ENCODE measurements at regions not wholly inside any gene's neighbourhood (a gene's known extent, or its start where the extent isn't known, plus 50 kb on each side); places are given as distances from the start of the nearest gene placed in this dataset.
"Not testable (repeated sequence)": the region's sequence is repeated elsewhere in the genome, so short reads cannot be mapped to it uniquely, and the experiment has no call there.

DNA sequence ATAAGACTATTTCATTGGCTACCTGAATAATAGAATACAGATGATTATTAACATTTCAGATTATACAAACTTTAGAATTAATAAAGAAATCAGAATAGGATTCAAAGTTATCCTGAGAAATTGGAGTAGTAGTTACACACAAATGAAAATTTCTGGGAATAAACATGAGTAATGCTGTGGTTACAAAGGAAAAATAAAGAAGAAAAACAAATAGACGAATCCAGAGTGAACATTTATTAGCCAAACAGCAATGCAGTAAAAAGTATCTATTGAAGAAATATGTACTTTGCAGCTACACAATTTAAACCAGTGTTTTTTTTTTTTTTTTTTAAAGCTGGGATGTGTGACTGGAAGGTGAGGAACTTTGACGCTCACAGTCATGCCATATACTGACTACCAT is 1159.2 kb downstream of the TUSC7 start:
- H2AFZ ChIP-seq = no peak overlapping the region
- H3K9me3 ChIP-seq (ENCODE audit: control insufficient read depth, low read length) = no peaks in the 10 kb centered on the region
- no peak overlapping the region for H3K9ac ChIP-seq
- no peaks in the 10 kb centered on the region for H3K79me2 ChIP-seq
- TF ChIP-seq, protein P1, sequence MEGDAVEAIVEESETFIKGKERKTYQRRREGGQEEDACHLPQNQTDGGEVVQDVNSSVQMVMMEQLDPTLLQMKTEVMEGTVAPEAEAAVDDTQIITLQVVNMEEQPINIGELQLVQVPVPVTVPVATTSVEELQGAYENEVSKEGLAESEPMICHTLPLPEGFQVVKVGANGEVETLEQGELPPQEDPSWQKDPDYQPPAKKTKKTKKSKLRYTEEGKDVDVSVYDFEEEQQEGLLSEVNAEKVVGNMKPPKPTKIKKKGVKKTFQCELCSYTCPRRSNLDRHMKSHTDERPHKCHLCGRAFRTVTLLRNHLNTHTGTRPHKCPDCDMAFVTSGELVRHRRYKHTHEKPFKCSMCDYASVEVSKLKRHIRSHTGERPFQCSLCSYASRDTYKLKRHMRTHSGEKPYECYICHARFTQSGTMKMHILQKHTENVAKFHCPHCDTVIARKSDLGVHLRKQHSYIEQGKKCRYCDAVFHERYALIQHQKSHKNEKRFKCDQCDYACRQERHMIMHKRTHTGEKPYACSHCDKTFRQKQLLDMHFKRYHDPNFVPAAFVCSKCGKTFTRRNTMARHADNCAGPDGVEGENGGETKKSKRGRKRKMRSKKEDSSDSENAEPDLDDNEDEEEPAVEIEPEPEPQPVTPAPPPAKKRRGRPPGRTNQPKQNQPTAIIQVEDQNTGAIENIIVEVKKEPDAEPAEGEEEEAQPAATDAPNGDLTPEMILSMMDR (IDR thresholded peaks at IDR 0.05) = no peak
- H3K4me3 ChIP-seq (ENCODE audit: low read depth, low read length) = no peak overlapping the region
- no peaks in the 10 kb centered on the region for H3K4me1 ChIP-seq
- no peaks in the 10 kb centered on the region for H3K36me3 ChIP-seq (ENCODE audit: control insufficient read depth, insufficient read depth, low read length)
- no peaks in the 10 kb centered on the region for H3K27me3 ChIP-seq (ENCODE audit: control insufficient read depth, insufficient read depth, low read length)
- H3K27ac ChIP-seq = no peak overlapping the region
- no peak overlapping the region for H3K4me2 ChIP-seq (ENCODE audit: low read length)

DNA sequence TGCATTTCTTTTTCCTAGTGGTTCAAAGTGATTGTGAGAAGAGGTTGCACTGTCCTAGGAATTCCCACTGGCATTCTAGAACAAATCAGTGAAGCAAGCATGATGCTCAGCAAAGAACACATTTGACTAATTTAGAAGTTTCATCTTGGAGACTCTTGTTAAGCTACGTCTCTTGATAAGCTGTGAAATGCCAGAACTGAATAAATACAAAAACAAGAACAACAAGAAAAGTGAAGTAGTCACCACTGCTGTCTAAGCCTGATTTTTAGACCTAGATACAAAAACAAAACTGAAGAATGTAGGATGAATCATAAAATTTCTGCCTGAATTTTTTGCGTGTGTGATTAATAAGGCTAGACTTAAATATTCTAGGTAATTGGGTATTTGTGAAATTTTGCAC is 1162.4 kb downstream of the TUSC7 start:
- TF ChIP-seq, protein P1 (IDR thresholded peaks at IDR 0.05) = no peak
- H3K4me3 ChIP-seq (ENCODE audit: low read depth, low read length) = no peak overlapping the region
- H3K9me3 ChIP-seq (ENCODE audit: control insufficient read depth, low read length) = no peaks in the 10 kb centered on the region
- no peak overlapping the region for H3K27ac ChIP-seq
- H3K79me2 ChIP-seq = no peaks in the 10 kb centered on the region
- no peaks in the 10 kb centered on the region for H3K36me3 ChIP-seq (ENCODE audit: control insufficient read depth, insufficient read depth, low read length)
- H2AFZ ChIP-seq = no peak overlapping the region
- no peak overlapping the region for H3K9ac ChIP-seq
- H3K27me3 ChIP-seq (ENCODE audit: control insufficient read depth, insufficient read depth, low read length) = no peaks in the 10 kb centered on the region
- no peaks in the 10 kb centered on the region for H3K4me1 ChIP-seq
- no peak overlapping the region for H3K4me2 ChIP-seq (ENCODE audit: low read length)

DNA sequence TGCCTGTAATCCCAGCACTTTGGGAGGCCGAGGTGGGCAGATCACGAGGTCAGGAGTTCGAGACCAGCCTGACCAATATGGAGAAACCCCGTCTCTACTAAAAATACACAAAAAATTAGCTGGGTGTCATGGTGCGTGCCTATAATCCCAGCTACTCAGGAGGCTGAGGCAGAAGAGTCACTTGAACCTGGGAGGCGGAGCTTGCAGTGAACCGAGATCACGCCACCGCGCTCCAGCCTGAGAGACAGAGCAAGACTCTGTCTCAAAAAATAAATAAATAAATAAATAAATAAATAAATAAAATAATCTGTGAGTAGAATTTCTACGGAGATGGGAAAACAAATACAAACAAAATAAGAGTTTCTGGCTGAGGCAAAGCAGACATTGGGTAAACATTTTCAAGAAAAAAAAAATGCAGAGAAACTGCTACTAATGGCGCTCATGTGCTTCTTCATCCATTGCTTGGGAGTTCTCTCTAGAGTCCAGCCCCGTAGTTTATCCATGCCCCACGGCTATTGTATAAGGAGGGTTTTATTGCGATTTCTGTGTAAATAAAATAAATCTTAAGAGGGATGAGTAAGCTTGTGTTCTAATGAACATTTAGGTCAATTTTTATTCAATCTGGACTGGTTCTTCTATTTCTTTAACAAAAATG is 1161.9 kb downstream of the IGSF11 start:
- H3K36me3 ChIP-seq (ENCODE audit: control insufficient read depth, insufficient read depth, low read length); H3K79me2 ChIP-seq; H3K27ac ChIP-seq; H3K4me1 ChIP-seq; H3K4me2 ChIP-seq (ENCODE audit: low read length); H3K9me3 ChIP-seq (ENCODE audit: control insufficient read depth, low read length); H2AFZ ChIP-seq; H3K27me3 ChIP-seq (ENCODE audit: control insufficient read depth, insufficient read depth, low read length); H3K9ac ChIP-seq; H3K4me3 ChIP-seq (ENCODE audit: low read depth, low read length): not testable (repeated sequence)

DNA sequence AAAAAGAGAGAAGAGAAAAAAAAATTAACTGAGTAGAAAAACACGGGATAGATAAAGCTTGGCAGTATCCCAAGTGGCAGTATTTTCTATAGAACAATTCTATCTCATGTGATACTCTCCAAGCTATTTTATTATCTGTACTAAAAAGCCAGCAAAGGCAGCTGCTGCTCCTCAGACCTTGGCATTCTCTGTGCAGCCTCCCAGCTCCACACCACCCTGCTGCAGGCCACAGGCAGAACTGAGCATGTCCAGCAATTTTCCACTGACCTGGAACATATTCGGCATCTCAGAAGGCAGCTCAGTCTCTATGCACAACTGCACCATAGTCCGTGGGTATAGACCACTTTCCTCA is 1161.4 kb downstream of the IGSF11 start:
- no peaks in the 10 kb centered on the region for H3K79me2 ChIP-seq
- no peak overlapping the region for H2AFZ ChIP-seq
- no peak overlapping the region for H3K27ac ChIP-seq
- H3K4me3 ChIP-seq (ENCODE audit: low read depth, low read length) = no peak overlapping the region
- H3K27me3 ChIP-seq (ENCODE audit: control insufficient read depth, insufficient read depth, low read length) = no peaks in the 10 kb centered on the region
- no peaks in the 10 kb centered on the region for H3K36me3 ChIP-seq (ENCODE audit: control insufficient read depth, insufficient read depth, low read length)
- no peaks in the 10 kb centered on the region for H3K4me1 ChIP-seq
- no peaks in the 10 kb centered on the region for H3K9me3 ChIP-seq (ENCODE audit: control insufficient read depth, low read length)
- H3K9ac ChIP-seq = no peak overlapping the region
- H3K4me2 ChIP-seq (ENCODE audit: low read length) = no peak overlapping the region
- TF ChIP-seq, protein P1 (IDR thresholded peaks at IDR 0.05) = no peak

DNA sequence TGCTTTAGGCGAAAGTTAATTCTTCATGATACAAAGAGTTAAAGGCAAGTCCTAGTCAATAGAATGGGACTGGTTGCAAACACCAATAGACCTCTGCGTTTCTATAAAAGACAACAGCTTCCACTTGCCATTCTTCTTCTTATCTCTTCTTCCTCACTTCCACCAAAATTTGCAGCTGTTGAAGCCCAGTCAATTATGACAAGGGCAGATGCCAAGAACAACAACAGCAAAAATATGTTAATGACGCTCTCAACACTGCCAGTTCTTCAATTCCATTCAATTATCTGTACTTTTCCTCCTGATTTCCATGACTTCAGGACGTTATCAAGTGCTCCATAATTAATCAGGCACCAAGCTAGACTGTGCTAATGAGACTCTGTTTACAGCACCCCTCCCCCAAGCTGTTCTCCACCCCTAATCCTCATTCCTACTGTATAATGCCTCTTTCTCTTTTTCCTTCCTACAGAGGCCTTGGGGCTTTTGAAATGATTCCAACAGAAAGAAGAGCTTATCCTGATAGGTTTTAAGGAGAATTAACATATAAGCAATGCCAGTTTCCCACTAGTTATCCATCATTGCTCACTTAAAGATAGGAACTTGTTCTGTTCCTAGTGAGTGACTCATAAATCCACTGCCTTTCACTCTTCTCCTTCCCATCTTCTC is 1160.5 kb downstream of the IGSF11 start:
- no peak overlapping the region for H3K4me3 ChIP-seq (ENCODE audit: low read depth, low read length)
- no peaks in the 10 kb centered on the region for H3K36me3 ChIP-seq (ENCODE audit: control insufficient read depth, insufficient read depth, low read length)
- H3K27me3 ChIP-seq (ENCODE audit: control insufficient read depth, insufficient read depth, low read length) = no peaks in the 10 kb centered on the region
- no peak overlapping the region for H3K27ac ChIP-seq
- TF ChIP-seq, protein P1 (IDR thresholded peaks at IDR 0.05) = no peak
- H3K9ac ChIP-seq = no peak overlapping the region
- H3K4me1 ChIP-seq = no peaks in the 10 kb centered on the region
- H3K9me3 ChIP-seq (ENCODE audit: control insufficient read depth, low read length) = no peaks in the 10 kb centered on the region
- H3K4me2 ChIP-seq (ENCODE audit: low read length) = no peak overlapping the region
- H2AFZ ChIP-seq = no peak overlapping the region
- H3K79me2 ChIP-seq = no peaks in the 10 kb centered on the region

All from parathyroid adenoma (tissue), 2 donors.